Endodermal cell (in vitro differentiated cells): ENCODE measurements at regions not wholly inside any gene's neighbourhood (a gene's known extent, or its start where the extent isn't known, plus 50 kb on each side); places are given as distances from the start of the nearest gene placed in this dataset.

ENCODE experiments used
- DNase-seq: peaks from one replicate; pipeline ENCODE4 v3.0.0-alpha.2; 2017
- H3K27ac ChIP-seq: 2 replicates; pipeline ENCODE4 v1.5.1; 2013; ENCODE audit warnings: mild to moderate bottlenecking, low read depth, low read length, moderate library complexity
- H3K27me3 ChIP-seq: 2 replicates; pipeline ENCODE4 v1.6.1; 2013; ENCODE audit warnings: mild to moderate bottlenecking, low read length, moderate library complexity; ENCODE audit not compliant: insufficient read depth, control insufficient read depth, poor library complexity, severe bottlenecking
- H3K36me3 ChIP-seq: 2 replicates; pipeline ENCODE4 v1.7.0; 2013; ENCODE audit warnings: mild to moderate bottlenecking, low read length, moderate library complexity; ENCODE audit not compliant: control insufficient read depth, insufficient read depth
- H3K4me1 ChIP-seq: one replicate; pipeline ENCODE4 v1.7.0; 2013; ENCODE audit warnings: low read length; ENCODE audit not compliant: control insufficient read depth, insufficient read depth
- H3K4me3 ChIP-seq: 2 replicates; pipeline ENCODE4 v1.5.1; 2013; ENCODE audit warnings: mild to moderate bottlenecking, low read length, moderate library complexity
- H3K9ac ChIP-seq: 2 replicates; pipeline ENCODE4 v1.6.1; 2013; ENCODE audit warnings: mild to moderate bottlenecking, low read length, moderate library complexity; ENCODE audit not compliant: poor library complexity, severe bottlenecking; ENCODE audit errors: extremely low read depth
- H3K9me3 ChIP-seq: 2 replicates; pipeline ENCODE4 v1.6.1; 2013; ENCODE audit warnings: mild to moderate bottlenecking, low read length, moderate library complexity; ENCODE audit not compliant: control insufficient read depth
- H3K27ac Mint-ChIP-seq: 2 replicates; pipeline ENCODE4 v1.8.0; 2020; ENCODE audit warnings: mixed read lengths
- H3K27me3 Mint-ChIP-seq: 2 replicates; pipeline ENCODE4 v1.8.0; 2021; ENCODE audit warnings: mild to moderate bottlenecking, mixed read lengths; ENCODE audit not compliant: insufficient read depth
- H3K36me3 Mint-ChIP-seq: 2 replicates; pipeline ENCODE4 v1.8.0; 2020; ENCODE audit warnings: low read depth, mixed read lengths
- H3K4me1 Mint-ChIP-seq: 2 replicates; pipeline ENCODE4 v1.8.0; 2020; ENCODE audit warnings: mixed read lengths
- H3K4me3 Mint-ChIP-seq: 2 replicates; pipeline ENCODE4 v1.8.0; 2020; ENCODE audit warnings: mild to moderate bottlenecking, moderate library complexity, mixed read lengths
- H3K9me3 Mint-ChIP-seq: 2 replicates; pipeline ENCODE4 v1.8.0; 2020; ENCODE audit warnings: mild to moderate bottlenecking, mixed read lengths
- CTCF ChIP-seq: fragments of 200-600 bp; sonication (generic); conservative IDR thresholded peaks from 2 replicates; pipeline ENCODE4 v1.5.0; 2021; ENCODE audit warnings: antibody characterized with exemption, mild to moderate bottlenecking
- WGBS, 2 experiments: methylation state at CpG; one replicate each; pipeline versions ENCODE4 v1.1.5 to v1.1.7; 2013; ENCODE audit warnings: missing lambda C conversion rate in 2 of 2, mixed read lengths in 1 of 2; ENCODE audit not compliant: insufficient coverage in 1 of 2, insufficient read length in 1 of 2; 5-methylcytosine and 5-hydroxymethylcytosine counted together

GRCh38 chr10:78721231-78721630 is 347.5 kb upstream of the ZMIZ1 start:
- Histone ChIP-seq H3K4me1 (no peaks in the 10 kb centered on the region), H3K9ac (no peak overlapping the region), H3K9me3 (no peaks in the 10 kb centered on the region), H3K27ac (no peak overlapping the region), H3K27me3 (peaks cover 12% of the 10 kb centered on the region), H3K36me3 (no peaks in the 10 kb centered on the region), H3K4me3 (no peak overlapping the region)
- H3K4me1 Mint-ChIP-seq: no peaks in the 10 kb centered on the region
- no peak for TF ChIP-seq CTCF
- H3K27ac Mint-ChIP-seq: no peak overlapping the region
- 100% methylated on average over 1 of the region's 1 CpG; no CpG with 5 or more reads in 1 of the 2 experiments for WGBS, 2 experiments
- no peaks in the 10 kb centered on the region for H3K9me3 Mint-ChIP-seq
- H3K4me3 Mint-ChIP-seq: no peak overlapping the region
- no peak for DNase-seq
- H3K36me3 Mint-ChIP-seq: no peaks in the 10 kb centered on the region
- H3K27me3 Mint-ChIP-seq: peaks cover 11% of the 10 kb centered on the region

DNA sequence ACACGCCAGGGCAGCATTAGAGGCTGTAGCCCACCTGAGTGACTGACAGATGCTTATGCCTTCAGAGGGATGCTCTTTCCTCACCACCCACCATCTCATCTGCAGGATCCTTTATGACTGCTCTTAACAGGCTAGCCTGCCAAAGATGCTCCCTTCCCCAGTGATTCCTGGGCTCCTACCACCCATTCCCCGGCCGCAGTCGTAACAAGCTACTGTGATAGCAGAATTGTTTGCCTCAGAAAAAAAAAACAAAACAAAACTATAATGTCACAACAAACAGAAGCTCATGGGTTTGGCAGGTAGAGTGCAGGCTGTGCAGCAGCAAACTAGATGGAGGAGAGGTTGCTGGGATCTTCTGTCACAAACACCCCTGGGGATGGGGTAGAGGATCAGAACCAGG is 343.9 kb upstream of the ZMIZ1 start:
- DNase-seq: no peak
- Histone ChIP-seq H3K36me3 (no peaks in the 10 kb centered on the region), H3K4me1 (no peaks in the 10 kb centered on the region), H3K27me3 (peaks cover 29% of the 10 kb centered on the region), H3K27ac (no peak overlapping the region), H3K9ac (no peak overlapping the region), H3K4me3 (no peak overlapping the region), H3K9me3 (no peaks in the 10 kb centered on the region)
- Mint-ChIP-seq H3K4me1 (no peaks in the 10 kb centered on the region), H3K27ac (no peak overlapping the region), H3K36me3 (no peaks in the 10 kb centered on the region), H3K9me3 (no peaks in the 10 kb centered on the region), H3K4me3 (no peak overlapping the region), H3K27me3 (peaks cover 36% of the 10 kb centered on the region)
- no peak for TF ChIP-seq CTCF
- WGBS, 2 experiments: 92 to 100% methylated on average over 1 to 4 of the region's 4 CpGs

GRCh38 chr10:78726171-78726570 is 342.6 kb upstream of the ZMIZ1 start:
- no peak overlapping the region for H3K27ac ChIP-seq
- no peak overlapping the region for H3K4me3 ChIP-seq
- Mint-ChIP-seq H3K27ac (no peak overlapping the region), H3K9me3 (no peaks in the 10 kb centered on the region), H3K27me3 (peaks cover 40% of the 10 kb centered on the region), H3K4me1 (no peaks in the 10 kb centered on the region), H3K4me3 (no peak overlapping the region), H3K36me3 (no peaks in the 10 kb centered on the region)
- H3K36me3 ChIP-seq: no peaks in the 10 kb centered on the region
- WGBS, 2 experiments: 96 to 97% methylated on average over 2 to 3 of the region's 3 CpGs
- no peak for DNase-seq
- peaks cover 42% of the 10 kb centered on the region for H3K27me3 ChIP-seq
- H3K9me3 ChIP-seq: no peaks in the 10 kb centered on the region
- no peaks in the 10 kb centered on the region for H3K4me1 ChIP-seq
- TF ChIP-seq CTCF: no peak
- H3K9ac ChIP-seq: no peak overlapping the region
